CD4-positive, CD25-positive, alpha-beta regulatory T cell (primary cell): ENCODE measurements at regions not wholly inside any gene's neighbourhood (a gene's known extent, or its start where the extent isn't known, plus 50 kb on each side); places are given as distances from the start of the nearest gene placed in this dataset.

Source experiments
- ATAC-seq, 2 donors: fragments of 150-1000 bp; cut with Tn5 transposase; one replicate each; pipeline ENCODE4 v1.10.0; 2021; ENCODE audit warnings: low read depth in 2 of 2, moderate number of reproducible peaks in 2 of 2, moderate library complexity in 1 of 2
- DNase-seq, 3 donors: peaks; one replicate each; pipeline versions ENCODE4 v3.0.0 to v3.0.0-alpha.2; 2012 to 2022; ENCODE audit warnings: mixed read lengths in 1 of 3
- H3K27ac ChIP-seq: one replicate; pipeline ENCODE4 v1.7.0; 2013; ENCODE audit warnings: mild to moderate bottlenecking, low read length; ENCODE audit not compliant: insufficient read depth, poor library complexity, severe bottlenecking
- H3K27me3 ChIP-seq: one replicate; pipeline ENCODE4 v1.7.0; 2013; ENCODE audit warnings: low read length; ENCODE audit not compliant: control insufficient read depth, insufficient read depth
- H3K36me3 ChIP-seq: one replicate; pipeline ENCODE4 v1.7.0; 2013; ENCODE audit warnings: mild to moderate bottlenecking, low read length, moderate library complexity; ENCODE audit not compliant: control insufficient read depth, insufficient read depth
- H3K4me1 ChIP-seq: 2 replicates; pipeline ENCODE4 v1.7.0; 2013; ENCODE audit warnings: mild to moderate bottlenecking, low read length; ENCODE audit not compliant: insufficient read depth, control insufficient read depth, poor library complexity, severe bottlenecking
- H3K4me3 ChIP-seq: one replicate; pipeline ENCODE4 v1.7.0; 2013; ENCODE audit warnings: low read depth, mild to moderate bottlenecking, low read length, moderate library complexity
- H3K9me3 ChIP-seq, 2 experiments: 1 replicate in 1 of 2; 2 replicates in 1 of 2; pipeline ENCODE4 v1.7.0; 2013; ENCODE audit warnings: low read length in 2 of 2, mild to moderate bottlenecking in 1 of 2, moderate library complexity in 1 of 2; ENCODE audit not compliant: control insufficient read depth in 2 of 2
- H3K27ac Mint-ChIP-seq, 3 donors: one replicate each; pipeline ENCODE4 v1.8.0; 2020 to 2022; ENCODE audit warnings: mild to moderate bottlenecking in 3 of 3, mixed read lengths in 3 of 3, moderate library complexity in 2 of 3
- H3K27me3 Mint-ChIP-seq: one replicate; pipeline ENCODE4 v1.8.0; 2022; ENCODE audit warnings: mild to moderate bottlenecking, mixed read lengths
- H3K36me3 Mint-ChIP-seq: one replicate; pipeline ENCODE4 v1.8.0; 2020; ENCODE audit warnings: mixed read lengths
- H3K4me1 Mint-ChIP-seq, 4 donors: one replicate each; pipeline ENCODE4 v1.8.0; 2020 to 2022; ENCODE audit warnings: mixed read lengths in 4 of 4, mild to moderate bottlenecking in 1 of 4
- H3K4me3 Mint-ChIP-seq, 4 donors: one replicate each; pipeline ENCODE4 v1.8.0; 2020 to 2022; ENCODE audit warnings: mild to moderate bottlenecking in 4 of 4, mixed read lengths in 4 of 4, moderate library complexity in 3 of 4
- H3K9me3 Mint-ChIP-seq, 7 donors: one replicate each; pipeline ENCODE4 v1.8.0; 2020 to 2022; ENCODE audit warnings: mixed read lengths in 7 of 7, mild to moderate bottlenecking in 3 of 7, moderate library complexity in 2 of 7

- Histone ChIP-seq H3K9me3 (no peaks in the 10 kb centered on the region), H3K27ac (no peak overlapping the region), H3K4me1 (no peaks in the 10 kb centered on the region), H3K27me3 (no peaks in the 10 kb centered on the region), H3K4me3 (no peak overlapping the region), H3K36me3 (no peaks in the 10 kb centered on the region)
- Mint-ChIP-seq H3K4me1 (peaks cover 0 to 2% (median 0%) of the 10 kb centered on the region in 4 donors), H3K36me3 (no peaks in the 10 kb centered on the region), H3K9me3 (peaks cover 0 to 5% (median 4%) of the 10 kb centered on the region in 7 donors), H3K4me3 (no peak overlapping the region), H3K27ac (no peak overlapping the region), H3K27me3 (peaks cover 26% of the 10 kb centered on the region)
- DNase-seq = no peak
- ATAC-seq = no peak
These were observed 164.4 kb downstream of the ZNF365 start for GRCh38 chr10:62538606-62539005.

DNA sequence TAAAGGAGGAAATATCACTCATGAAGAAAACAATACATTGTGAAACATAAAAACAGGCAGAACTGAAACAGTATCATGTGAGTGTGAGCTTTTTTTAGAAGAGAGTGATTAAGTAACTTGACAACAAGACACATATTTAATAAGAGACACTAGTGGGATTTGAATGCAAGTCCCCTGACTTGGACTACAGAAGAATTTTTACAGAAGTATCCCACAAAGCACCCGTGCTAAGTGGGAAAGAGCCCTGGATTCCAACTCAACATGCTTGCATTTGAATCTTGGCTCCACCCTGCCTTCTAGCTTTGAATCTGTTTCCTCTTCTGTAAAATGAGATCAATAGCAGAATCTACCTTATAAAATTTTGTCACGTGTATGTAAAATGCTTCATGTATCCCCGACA, 166.2 kb downstream of the ZNF365 start:
- Histone ChIP-seq H3K4me3 (no peak overlapping the region), H3K27ac (no peak overlapping the region), H3K4me1 (no peaks in the 10 kb centered on the region), H3K27me3 (peaks cover 2% of the 10 kb centered on the region), H3K36me3 (no peaks in the 10 kb centered on the region), H3K9me3 (no peaks in the 10 kb centered on the region)
- ATAC-seq (no peak), DNase-seq (no peak)
- Mint-ChIP-seq H3K9me3 (peaks cover 0 to 5% (median 2%) of the 10 kb centered on the region in 7 donors), H3K27me3 (peaks cover 13% of the 10 kb centered on the region), H3K36me3 (no peaks in the 10 kb centered on the region), H3K4me3 (no peak overlapping the region), H3K27ac (no peak overlapping the region), H3K4me1 (peaks cover 0 to 2% (median 0%) of the 10 kb centered on the region in 4 donors)

GRCh38 chr10:62541811-62542210, 167.6 kb downstream of the ZNF365 start:
- Histone ChIP-seq H3K4me1 (no peaks in the 10 kb centered on the region), H3K27me3 (peaks cover 2% of the 10 kb centered on the region), H3K4me3 (no peak overlapping the region), H3K9me3 (no peaks in the 10 kb centered on the region), H3K27ac (no peak overlapping the region), H3K36me3 (no peaks in the 10 kb centered on the region)
- peaks cover 0 to 5% (median 2%) of the 10 kb centered on the region in 7 donors for H3K9me3 Mint-ChIP-seq
- no peak overlapping the region for H3K27ac Mint-ChIP-seq
- H3K36me3 Mint-ChIP-seq = no peaks in the 10 kb centered on the region
- DNase-seq (no peak), ATAC-seq (no peak)
- peaks cover 0 to 2% (median 0%) of the 10 kb centered on the region in 4 donors for H3K4me1 Mint-ChIP-seq
- no peak overlapping the region for H3K4me3 Mint-ChIP-seq
- peaks cover 5% of the 10 kb centered on the region for H3K27me3 Mint-ChIP-seq

DNA sequence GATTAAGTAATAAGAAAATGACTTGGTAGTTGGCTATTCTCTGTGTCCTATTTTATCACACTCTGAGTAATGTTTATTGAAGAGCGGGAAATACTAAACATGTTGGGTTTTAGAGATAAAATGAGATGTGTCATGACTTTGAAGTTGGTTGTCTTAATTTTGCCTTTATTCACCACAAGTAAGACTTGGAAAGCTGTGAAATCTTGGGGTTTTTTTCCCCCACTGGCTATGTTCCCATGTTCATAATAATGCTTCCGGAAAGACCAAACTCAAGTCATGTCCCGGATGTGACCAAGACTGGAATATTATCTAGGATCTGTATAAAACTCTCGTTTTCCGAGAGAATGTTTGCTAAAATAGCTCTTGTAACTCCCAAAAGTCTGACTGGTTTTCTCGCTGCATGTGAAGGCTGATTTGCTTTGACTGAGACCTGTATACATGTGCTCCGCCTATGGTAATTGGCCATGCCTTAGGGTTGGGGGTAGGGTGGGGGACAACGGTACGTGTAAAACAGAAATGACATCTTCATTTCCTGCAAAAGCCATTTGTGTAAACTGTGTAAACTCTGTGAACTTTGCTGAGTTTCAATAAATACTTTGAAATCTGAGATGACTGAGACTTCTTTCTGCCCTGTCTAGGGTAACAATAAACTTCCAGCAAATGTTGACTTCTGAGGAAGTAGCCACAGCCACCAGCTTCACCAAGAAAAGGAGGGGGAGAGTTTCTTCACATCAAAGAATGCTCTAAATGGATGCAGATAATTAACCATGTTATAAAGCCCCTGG, 169.6 kb downstream of the ZNF365 start:
- H3K27ac Mint-ChIP-seq = no peak overlapping the region
- no peak for ATAC-seq
- H3K4me1 Mint-ChIP-seq = peaks cover 0 to 2% (median 0%) of the 10 kb centered on the region in 4 donors

GRCh38 chr10:62545160-62546066, 171.2 kb downstream of the ZNF365 start:
- H3K9me3 Mint-ChIP-seq = peaks cover 0 to 4% (median 2%) of the 10 kb centered on the region in 7 donors
- peaks cover 2% of the 10 kb centered on the region for H3K27me3 ChIP-seq
- no peak overlapping the region for H3K4me3 Mint-ChIP-seq
- no peak overlapping the region for H3K4me3 ChIP-seq
- ATAC-seq (no peak), DNase-seq (no peak)
- peaks cover 10% of the 10 kb centered on the region for H3K27me3 Mint-ChIP-seq
- H3K27ac ChIP-seq = no peak overlapping the region
- peaks cover 0 to 2% (median 0%) of the 10 kb centered on the region in 4 donors for H3K4me1 Mint-ChIP-seq
- no peaks in the 10 kb centered on the region for H3K9me3 ChIP-seq
- H3K36me3 ChIP-seq = no peaks in the 10 kb centered on the region
- H3K27ac Mint-ChIP-seq = no peak overlapping the region
- H3K4me1 ChIP-seq = no peaks in the 10 kb centered on the region
- H3K36me3 Mint-ChIP-seq = no peaks in the 10 kb centered on the region

More for the DNA sequence above, 169.6 kb downstream of the ZNF365 start:
- Histone ChIP-seq H3K4me3 (no peak overlapping the region), H3K27me3 (peaks cover 2% of the 10 kb centered on the region), H3K36me3 (no peaks in the 10 kb centered on the region), H3K9me3 (no peaks in the 10 kb centered on the region), H3K4me1 (no peaks in the 10 kb centered on the region), H3K27ac (no peak overlapping the region)
- no peak for DNase-seq
- Mint-ChIP-seq H3K4me3 (no peak overlapping the region), H3K9me3 (peaks cover 0 to 4% (median 2%) of the 10 kb centered on the region in 7 donors), H3K27me3 (peaks cover 5% of the 10 kb centered on the region), H3K36me3 (no peaks in the 10 kb centered on the region)

GRCh38 chr10:62548686-62549085, 174.5 kb downstream of the ZNF365 start:
- H3K27ac ChIP-seq = no peak overlapping the region
- Mint-ChIP-seq H3K9me3 (peaks cover 0 to 1% (median 0%) of the 10 kb centered on the region in 7 donors), H3K4me3 (no peak overlapping the region), H3K27me3 (peaks cover 10% of the 10 kb centered on the region), H3K4me1 (no peaks in the 10 kb centered on the region), H3K27ac (no peak overlapping the region), H3K36me3 (no peaks in the 10 kb centered on the region)
- no peak for DNase-seq
- H3K27me3 ChIP-seq = peaks cover 2% of the 10 kb centered on the region
- no peaks in the 10 kb centered on the region for H3K9me3 ChIP-seq
- H3K4me1 ChIP-seq = no peaks in the 10 kb centered on the region
- no peak overlapping the region for H3K4me3 ChIP-seq
- ATAC-seq = no peak
- H3K36me3 ChIP-seq = no peaks in the 10 kb centered on the region

DNA sequence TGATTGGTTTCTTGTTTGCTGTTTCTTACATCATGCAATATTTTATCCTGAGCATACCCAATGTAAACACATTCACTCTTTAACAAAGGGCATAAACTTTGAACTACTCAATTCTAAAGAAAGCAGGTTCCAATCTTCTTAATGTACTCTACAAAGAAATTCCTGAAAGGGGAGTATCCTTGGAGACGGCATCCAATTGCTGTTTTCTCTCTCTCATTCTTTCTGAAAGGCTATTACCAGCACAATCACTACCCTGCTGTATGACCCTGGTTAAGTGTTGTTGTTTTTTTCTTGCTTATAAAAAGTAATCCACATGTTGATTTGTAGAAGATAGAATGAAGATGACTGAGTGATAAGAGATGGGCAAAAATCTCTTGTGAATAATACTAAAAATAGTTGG, 176.0 kb downstream of the ZNF365 start:
- H3K4me1 ChIP-seq = no peaks in the 10 kb centered on the region
- no peak for ATAC-seq
- no peak overlapping the region for H3K4me3 ChIP-seq
- Mint-ChIP-seq H3K4me1 (no peaks in the 10 kb centered on the region), H3K9me3 (peaks cover 0 to 1% (median 0%) of the 10 kb centered on the region in 7 donors), H3K27ac (no peak overlapping the region), H3K27me3 (peaks cover 10% of the 10 kb centered on the region), H3K36me3 (no peaks in the 10 kb centered on the region), H3K4me3 (no peak overlapping the region)
- no peaks in the 10 kb centered on the region for H3K9me3 ChIP-seq
- no peak overlapping the region for H3K27ac ChIP-seq
- DNase-seq = no peak
- H3K36me3 ChIP-seq = no peaks in the 10 kb centered on the region
- H3K27me3 ChIP-seq = peaks cover 1% of the 10 kb centered on the region
